DND-41 (cell line): ENCODE measurements at regions not wholly inside any gene's neighbourhood (a gene's known extent, or its start where the extent isn't known, plus 50 kb on each side); places are given as distances from the start of the nearest gene placed in this dataset.

ENCODE experiments used
- ATAC-seq: fragments of 200-7000 bp; cut with Tn5 transposase; 3 replicates; pipeline ENCODE4 v1.9.1; 2021; ENCODE audit warnings: low read depth; ENCODE audit not compliant: insufficient read depth
- DNase-seq: peaks from one replicate; pipeline ENCODE4 v3.0.0-alpha.2; 2020
- H2AFZ ChIP-seq: 2 replicates; pipeline ENCODE4 v1.6.0; 2012; ENCODE audit warnings: low read depth, low read length
- H3K27ac ChIP-seq: 2 replicates; pipeline ENCODE4 v1.5.1; 2012; ENCODE audit warnings: low read length, inconsistent platforms
- H3K27me3 ChIP-seq: fragments of 200-600 bp; sonication (generic); 2 replicates; pipeline ENCODE4 v1.6.0; 2012; ENCODE audit warnings: low read length, mild to moderate bottlenecking, inconsistent platforms; ENCODE audit not compliant: insufficient read depth, poor library complexity
- H3K36me3 ChIP-seq: 2 replicates; pipeline ENCODE4 v1.5.1; 2012; ENCODE audit warnings: low read length, inconsistent platforms; ENCODE audit not compliant: insufficient read depth
- H3K4me1 ChIP-seq: 2 replicates; pipeline ENCODE4 v1.5.1; 2012; ENCODE audit warnings: mild to moderate bottlenecking, low read length; ENCODE audit not compliant: insufficient read depth
- H3K4me2 ChIP-seq: 2 replicates; pipeline ENCODE4 v1.6.0; 2012; ENCODE audit warnings: mild to moderate bottlenecking, moderate library complexity, low read length, inconsistent platforms; ENCODE audit not compliant: insufficient read depth
- H3K4me3 ChIP-seq, 2 experiments: fragments of 200-600 bp in 1 of 2; shearing (Covaris generic) in 1 of 2; 2 replicates each; pipeline ENCODE4 v1.5.1; 2012 to 2016; ENCODE audit warnings: inconsistent platforms in 2 of 2, low read length in 2 of 2, mild to moderate bottlenecking in 2 of 2, low read depth in 1 of 2, moderate library complexity in 1 of 2
- H3K79me2 ChIP-seq: 2 replicates; pipeline ENCODE4 v1.6.0; 2012; ENCODE audit warnings: low read length, inconsistent platforms; ENCODE audit not compliant: insufficient read depth
- H3K9ac ChIP-seq: 2 replicates; pipeline ENCODE4 v1.6.0; 2012; ENCODE audit warnings: low read depth, mild to moderate bottlenecking, inconsistent platforms, low read length, moderate library complexity
- H3K9me3 ChIP-seq: 2 replicates; pipeline ENCODE4 v1.5.1; 2012; ENCODE audit warnings: low read length, moderate library complexity, mild to moderate bottlenecking, inconsistent platforms; ENCODE audit not compliant: insufficient read depth, severe bottlenecking
- H4K20me1 ChIP-seq: 2 replicates; pipeline ENCODE4 v1.6.0; 2012; ENCODE audit warnings: low read length; ENCODE audit not compliant: insufficient read depth
- EZH2 ChIP-seq: IDR thresholded peaks from 3 replicates; pipeline ENCODE4 v1.6.1; 2012; ENCODE audit warnings: borderline replicate concordance, low read depth, mild to moderate bottlenecking, moderate library complexity, low read length, inconsistent platforms; ENCODE audit not compliant: severe bottlenecking
- TF ChIP-seq, protein P1 (sequence below): IDR thresholded peaks from 2 replicates; pipeline ENCODE4 v1.5.1; 2012; ENCODE audit warnings: borderline replicate concordance, low read length, moderate library complexity, mild to moderate bottlenecking; ENCODE audit not compliant: poor library complexity, severe bottlenecking; ENCODE audit errors: extremely low read depth

DNA sequence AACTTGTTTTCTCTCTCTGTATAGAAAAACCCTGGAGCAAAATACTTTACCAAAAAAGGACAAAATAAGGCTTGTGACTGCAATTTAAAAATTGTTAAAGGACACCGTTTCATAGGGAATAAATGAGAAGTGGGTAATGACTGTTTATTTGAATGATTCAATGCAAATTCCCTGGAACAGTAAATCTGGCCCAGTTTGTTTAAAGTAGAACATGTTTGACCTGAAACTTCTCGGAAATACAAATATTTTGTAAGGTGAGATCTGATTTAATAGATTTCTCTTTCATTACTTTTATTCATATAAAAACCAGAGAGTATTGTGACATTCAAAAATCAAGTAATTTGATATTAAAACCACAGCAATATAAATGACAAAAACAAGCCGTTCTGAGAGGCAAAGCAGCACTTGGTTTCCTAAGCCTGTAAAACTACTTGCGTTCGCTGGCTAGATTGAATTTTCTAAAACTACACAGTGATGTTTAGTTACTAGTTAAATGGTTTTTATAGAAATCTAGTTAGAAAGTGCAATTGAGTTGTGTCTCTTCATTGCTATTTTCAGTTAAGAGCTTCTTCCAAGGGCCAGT lies 76.8 kb upstream of the PITRM1 start:
- DNase-seq (no peak), ATAC-seq (no peak)
- no peak overlapping the region for H3K4me2 ChIP-seq
- H3K4me1 ChIP-seq, result no peaks in the 10 kb centered on the region
- H3K9ac ChIP-seq, result no peak overlapping the region
- no peaks in the 10 kb centered on the region for H3K79me2 ChIP-seq
- no peak overlapping the region for H3K27ac ChIP-seq
- H3K36me3 ChIP-seq, result no peaks in the 10 kb centered on the region
- H3K4me3 ChIP-seq, result no peak overlapping the region
- H3K27me3 ChIP-seq, result peaks cover 7% of the 10 kb centered on the region
- H2AFZ ChIP-seq, result no peak overlapping the region
- TF ChIP-seq EZH2, result no peak
- TF ChIP-seq, protein P1, sequence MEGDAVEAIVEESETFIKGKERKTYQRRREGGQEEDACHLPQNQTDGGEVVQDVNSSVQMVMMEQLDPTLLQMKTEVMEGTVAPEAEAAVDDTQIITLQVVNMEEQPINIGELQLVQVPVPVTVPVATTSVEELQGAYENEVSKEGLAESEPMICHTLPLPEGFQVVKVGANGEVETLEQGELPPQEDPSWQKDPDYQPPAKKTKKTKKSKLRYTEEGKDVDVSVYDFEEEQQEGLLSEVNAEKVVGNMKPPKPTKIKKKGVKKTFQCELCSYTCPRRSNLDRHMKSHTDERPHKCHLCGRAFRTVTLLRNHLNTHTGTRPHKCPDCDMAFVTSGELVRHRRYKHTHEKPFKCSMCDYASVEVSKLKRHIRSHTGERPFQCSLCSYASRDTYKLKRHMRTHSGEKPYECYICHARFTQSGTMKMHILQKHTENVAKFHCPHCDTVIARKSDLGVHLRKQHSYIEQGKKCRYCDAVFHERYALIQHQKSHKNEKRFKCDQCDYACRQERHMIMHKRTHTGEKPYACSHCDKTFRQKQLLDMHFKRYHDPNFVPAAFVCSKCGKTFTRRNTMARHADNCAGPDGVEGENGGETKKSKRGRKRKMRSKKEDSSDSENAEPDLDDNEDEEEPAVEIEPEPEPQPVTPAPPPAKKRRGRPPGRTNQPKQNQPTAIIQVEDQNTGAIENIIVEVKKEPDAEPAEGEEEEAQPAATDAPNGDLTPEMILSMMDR, result no peak
- H3K9me3 ChIP-seq, result no peaks in the 10 kb centered on the region
- H4K20me1 ChIP-seq, result no peaks in the 10 kb centered on the region

DNA sequence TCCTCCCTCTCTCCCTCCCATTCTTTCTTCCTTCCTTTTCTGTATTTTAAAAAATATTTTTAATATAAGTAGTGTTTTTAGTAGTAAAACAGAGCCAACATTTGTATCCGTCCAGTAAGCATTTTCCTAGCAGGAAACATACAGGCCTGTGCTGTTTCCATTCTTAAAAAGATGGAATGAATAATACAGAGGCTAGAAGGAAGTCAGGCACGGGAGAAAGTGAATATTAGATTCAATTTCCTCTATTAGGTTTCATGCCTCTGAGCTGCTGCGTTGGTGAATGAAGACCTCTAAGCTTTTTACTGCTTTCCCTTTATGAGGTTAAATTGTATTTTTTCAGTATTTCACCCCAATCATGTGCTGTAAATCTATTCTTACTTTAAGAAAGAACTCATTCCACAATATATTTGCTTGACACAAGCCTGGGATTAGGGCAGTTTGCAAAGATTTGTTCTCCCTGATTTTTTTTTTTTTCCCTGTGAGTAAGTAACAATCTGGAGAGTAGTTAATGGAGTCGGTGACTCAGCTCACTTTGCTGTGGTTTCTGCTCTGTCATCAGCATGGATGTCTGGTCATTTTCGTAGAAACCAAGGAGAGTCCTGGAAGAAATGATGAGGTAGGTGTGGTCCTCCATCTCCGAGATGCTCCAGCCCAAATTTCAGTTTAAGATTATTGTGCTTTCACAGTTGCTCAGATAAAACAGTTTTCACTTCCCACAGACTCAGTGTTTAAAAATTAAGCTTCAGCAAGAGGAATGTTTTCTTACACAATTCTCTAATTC lies 76.1 kb upstream of the PITRM1 start:
- Histone ChIP-seq H3K27me3 (peaks cover 7% of the 10 kb centered on the region), H2AFZ (no peak overlapping the region), H3K36me3 (no peaks in the 10 kb centered on the region), H3K27ac (no peak overlapping the region), H3K79me2 (no peaks in the 10 kb centered on the region), H3K4me3 (no peak overlapping the region), H4K20me1 (no peaks in the 10 kb centered on the region), H3K9me3 (no peaks in the 10 kb centered on the region), H3K4me1 (no peaks in the 10 kb centered on the region), H3K9ac (no peak overlapping the region), H3K4me2 (no peak overlapping the region)
- TF ChIP-seq, protein P1, result no peak
- no peak for TF ChIP-seq EZH2
- ATAC-seq (no peak), DNase-seq (no peak)

GRCh38 chr10:3245395-3245794 lies 72.8 kb upstream of the PITRM1 start:
- H3K36me3 ChIP-seq, result no peaks in the 10 kb centered on the region
- no peak for TF ChIP-seq EZH2
- TF ChIP-seq, protein P1, result no peak
- no peak overlapping the region for H3K4me3 ChIP-seq
- peaks cover 7% of the 10 kb centered on the region for H3K27me3 ChIP-seq
- no peaks in the 10 kb centered on the region; the same call in 1 of the 2 replicates for H4K20me1 ChIP-seq
- no peak overlapping the region for H3K4me2 ChIP-seq
- no peaks in the 10 kb centered on the region for H3K79me2 ChIP-seq
- no peak overlapping the region for H3K27ac ChIP-seq
- H3K9me3 ChIP-seq, result no peaks in the 10 kb centered on the region
- no peak overlapping the region for H2AFZ ChIP-seq
- no peaks in the 10 kb centered on the region for H3K4me1 ChIP-seq
- no peak overlapping the region for H3K9ac ChIP-seq
- no peak for ATAC-seq
- DNase-seq, result no peak
